Activated naive CD4-positive, alpha-beta T cell treated with anti-CD3 and anti-CD28 coated beads, Interleukin-2, amount 50 U/mL, for 72 hours (primary cell): ENCODE measurements at regions not wholly inside any gene's neighbourhood (a gene's known extent, or its start where the extent isn't known, plus 50 kb on each side); places are given as distances from the start of the nearest gene placed in this dataset.

Source experiments
- ATAC-seq, 2 donors: fragments of 150-1000 bp; cut with Tn5 transposase; 2 replicates each; pipeline ENCODE4 v1.10.0; 2021; ENCODE audit warnings: mild to moderate bottlenecking in 2 of 2, moderate library complexity in 2 of 2
- DNase-seq, 2 donors: peaks; one replicate each; pipeline ENCODE4 v3.0.0; 2021 to 2022; ENCODE audit warnings: low spot score in 2 of 2
- H3K27ac Mint-ChIP-seq, 2 donors: one replicate each; pipeline ENCODE4 v1.8.0; 2022; ENCODE audit warnings: mild to moderate bottlenecking in 2 of 2, mixed read lengths in 2 of 2
- H3K36me3 Mint-ChIP-seq, 2 donors: one replicate each; pipeline ENCODE4 v1.8.0; 2022; ENCODE audit warnings: mixed read lengths in 2 of 2
- H3K9me3 Mint-ChIP-seq, 2 donors: one replicate each; pipeline ENCODE4 v1.8.0; 2022; ENCODE audit warnings: mixed read lengths in 2 of 2

- H3K27ac Mint-ChIP-seq = no peak overlapping the region
- no peaks in the 10 kb centered on the region for H3K36me3 Mint-ChIP-seq
- ATAC-seq (no peak), DNase-seq (no peak)
- no peaks in the 10 kb centered on the region for H3K9me3 Mint-ChIP-seq
Measured at GRCh38 chr4:24637173-24637572, 52.8 kb upstream of the DHX15 start.

GRCh38 chr4:24638396-24638875, 54.1 kb upstream of the DHX15 start:
- Mint-ChIP-seq H3K27ac (no peak overlapping the region), H3K9me3 (no peaks in the 10 kb centered on the region), H3K36me3 (no peaks in the 10 kb centered on the region)
- DNase-seq (no peak), ATAC-seq (no peak)

GRCh38 chr4:24639714-24640113, 55.4 kb upstream of the DHX15 start:
- Mint-ChIP-seq H3K27ac (no peak overlapping the region), H3K36me3 (no peaks in the 10 kb centered on the region), H3K9me3 (no peaks in the 10 kb centered on the region)
- ATAC-seq (no peak), DNase-seq (no peak)

GRCh38 chr4:24640366-24640765, 56.0 kb upstream of the DHX15 start:
- ATAC-seq (no peak), DNase-seq (no peak)
- Mint-ChIP-seq H3K27ac (no peak overlapping the region), H3K36me3 (no peaks in the 10 kb centered on the region), H3K9me3 (no peaks in the 10 kb centered on the region)

- ATAC-seq = peak in 1 of 2 donors; percentile 18
- Mint-ChIP-seq H3K27ac (no peak overlapping the region), H3K36me3 (no peaks in the 10 kb centered on the region), H3K9me3 (no peaks in the 10 kb centered on the region)
- no peak for DNase-seq
Measured at GRCh38 chr4:24642981-24643547, 58.7 kb upstream of the DHX15 start.

GRCh38 chr4:24643774-24644520, 59.6 kb upstream of the DHX15 start:
- no peak overlapping the region for H3K27ac Mint-ChIP-seq
- H3K36me3 Mint-ChIP-seq = no peaks in the 10 kb centered on the region
- no peaks in the 10 kb centered on the region for H3K9me3 Mint-ChIP-seq
- ATAC-seq (no peak), DNase-seq (no peak)

- ATAC-seq (no peak), DNase-seq (no peak)
- Mint-ChIP-seq H3K36me3 (no peaks in the 10 kb centered on the region), H3K9me3 (no peaks in the 10 kb centered on the region), H3K27ac (no peak overlapping the region)
Measured at GRCh38 chr4:24644983-24645764, 60.8 kb upstream of the DHX15 start.

- no peak overlapping the region for H3K27ac Mint-ChIP-seq
Measured at GRCh38 chr4:24645765-24646550, 61.6 kb upstream of the DHX15 start.

GRCh38 chr4:24646798-24647460, 62.6 kb upstream of the DHX15 start:
- no peak for DNase-seq
- Mint-ChIP-seq H3K27ac (no peak overlapping the region), H3K9me3 (no peaks in the 10 kb centered on the region), H3K36me3 (no peaks in the 10 kb centered on the region)
- ATAC-seq = no peak

More at GRCh38 chr4:24645765-24646550, 61.6 kb upstream of the DHX15 start:
- DNase-seq = no peak
- H3K36me3 Mint-ChIP-seq = no peaks in the 10 kb centered on the region
- ATAC-seq = no peak
- H3K9me3 Mint-ChIP-seq = no peaks in the 10 kb centered on the region

GRCh38 chr4:24650849-24651640, 66.7 kb upstream of the DHX15 start:
- DNase-seq = no peak

GRCh38 chr4:24655326-24655725, 71.0 kb upstream of the DHX15 start:
- Mint-ChIP-seq H3K36me3 (no peaks in the 10 kb centered on the region), H3K27ac (no peak overlapping the region), H3K9me3 (no peaks in the 10 kb centered on the region)
- DNase-seq (no peak), ATAC-seq (no peak)

More at GRCh38 chr4:24650849-24651640, 66.7 kb upstream of the DHX15 start:
- Mint-ChIP-seq H3K9me3 (no peaks in the 10 kb centered on the region), H3K27ac (no peak overlapping the region), H3K36me3 (no peaks in the 10 kb centered on the region)
- no peak for ATAC-seq

- Mint-ChIP-seq H3K9me3 (no peaks in the 10 kb centered on the region), H3K27ac (no peak overlapping the region), H3K36me3 (no peaks in the 10 kb centered on the region)
- DNase-seq (no peak), ATAC-seq (no peak)
Measured at GRCh38 chr4:24655971-24656370, 71.6 kb upstream of the DHX15 start.

GRCh38 chr4:24656906-24657305, 72.6 kb upstream of the DHX15 start:
- Mint-ChIP-seq H3K36me3 (no peaks in the 10 kb centered on the region), H3K9me3 (no peaks in the 10 kb centered on the region), H3K27ac (no peak overlapping the region)
- DNase-seq (no peak), ATAC-seq (no peak)

GRCh38 chr4:24657768-24658617, 73.6 kb upstream of the DHX15 start:
- H3K36me3 Mint-ChIP-seq = no peaks in the 10 kb centered on the region
- ATAC-seq = peak in 1 of 2 donors; percentile 56
- no peaks in the 10 kb centered on the region for H3K9me3 Mint-ChIP-seq
- H3K27ac Mint-ChIP-seq = no peak overlapping the region
- DNase-seq = peak in 1 of 2 donors; percentile 2
